ENCODE measurements at regions not wholly inside any gene's neighbourhood (a gene's known extent, or its start where the extent isn't known, plus 50 kb on each side); places are given as distances from the start of the nearest gene placed in this dataset.

DNA sequence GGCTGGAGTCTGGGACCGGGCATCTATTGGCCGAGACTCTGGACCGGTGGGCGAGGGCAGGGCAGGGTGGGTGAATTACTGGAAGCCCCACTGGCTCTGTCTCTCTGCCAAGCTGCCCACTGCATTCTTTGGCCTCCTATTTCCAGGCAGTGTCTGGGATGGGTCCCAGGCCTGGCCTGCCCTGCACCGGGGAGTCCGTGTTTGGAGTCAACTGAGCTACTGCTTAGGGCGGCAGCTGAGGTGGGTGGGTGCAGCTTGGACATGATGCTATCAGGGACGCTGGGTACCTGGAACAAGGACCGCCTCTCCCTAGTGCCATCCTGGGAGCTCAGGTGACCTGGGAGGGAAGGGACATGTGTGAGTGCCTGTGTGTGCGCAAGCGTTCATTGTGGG lies 58.1 kb downstream of the SOCS3 start:
- no peak for TF ChIP-seq EZH2 (IDR thresholded peaks at IDR 0.05)
- TF ChIP-seq, protein P1, sequence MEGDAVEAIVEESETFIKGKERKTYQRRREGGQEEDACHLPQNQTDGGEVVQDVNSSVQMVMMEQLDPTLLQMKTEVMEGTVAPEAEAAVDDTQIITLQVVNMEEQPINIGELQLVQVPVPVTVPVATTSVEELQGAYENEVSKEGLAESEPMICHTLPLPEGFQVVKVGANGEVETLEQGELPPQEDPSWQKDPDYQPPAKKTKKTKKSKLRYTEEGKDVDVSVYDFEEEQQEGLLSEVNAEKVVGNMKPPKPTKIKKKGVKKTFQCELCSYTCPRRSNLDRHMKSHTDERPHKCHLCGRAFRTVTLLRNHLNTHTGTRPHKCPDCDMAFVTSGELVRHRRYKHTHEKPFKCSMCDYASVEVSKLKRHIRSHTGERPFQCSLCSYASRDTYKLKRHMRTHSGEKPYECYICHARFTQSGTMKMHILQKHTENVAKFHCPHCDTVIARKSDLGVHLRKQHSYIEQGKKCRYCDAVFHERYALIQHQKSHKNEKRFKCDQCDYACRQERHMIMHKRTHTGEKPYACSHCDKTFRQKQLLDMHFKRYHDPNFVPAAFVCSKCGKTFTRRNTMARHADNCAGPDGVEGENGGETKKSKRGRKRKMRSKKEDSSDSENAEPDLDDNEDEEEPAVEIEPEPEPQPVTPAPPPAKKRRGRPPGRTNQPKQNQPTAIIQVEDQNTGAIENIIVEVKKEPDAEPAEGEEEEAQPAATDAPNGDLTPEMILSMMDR (IDR thresholded peaks at IDR 0.05) = no peak
- TF ChIP-seq EZH2phosphoT487 (IDR thresholded peaks at IDR 0.05) = no peak
- peaks cover 15% of the 10 kb centered on the region for H3K27me3 Mint-ChIP-seq (ENCODE audit: insufficient read depth, low read depth)

DNA sequence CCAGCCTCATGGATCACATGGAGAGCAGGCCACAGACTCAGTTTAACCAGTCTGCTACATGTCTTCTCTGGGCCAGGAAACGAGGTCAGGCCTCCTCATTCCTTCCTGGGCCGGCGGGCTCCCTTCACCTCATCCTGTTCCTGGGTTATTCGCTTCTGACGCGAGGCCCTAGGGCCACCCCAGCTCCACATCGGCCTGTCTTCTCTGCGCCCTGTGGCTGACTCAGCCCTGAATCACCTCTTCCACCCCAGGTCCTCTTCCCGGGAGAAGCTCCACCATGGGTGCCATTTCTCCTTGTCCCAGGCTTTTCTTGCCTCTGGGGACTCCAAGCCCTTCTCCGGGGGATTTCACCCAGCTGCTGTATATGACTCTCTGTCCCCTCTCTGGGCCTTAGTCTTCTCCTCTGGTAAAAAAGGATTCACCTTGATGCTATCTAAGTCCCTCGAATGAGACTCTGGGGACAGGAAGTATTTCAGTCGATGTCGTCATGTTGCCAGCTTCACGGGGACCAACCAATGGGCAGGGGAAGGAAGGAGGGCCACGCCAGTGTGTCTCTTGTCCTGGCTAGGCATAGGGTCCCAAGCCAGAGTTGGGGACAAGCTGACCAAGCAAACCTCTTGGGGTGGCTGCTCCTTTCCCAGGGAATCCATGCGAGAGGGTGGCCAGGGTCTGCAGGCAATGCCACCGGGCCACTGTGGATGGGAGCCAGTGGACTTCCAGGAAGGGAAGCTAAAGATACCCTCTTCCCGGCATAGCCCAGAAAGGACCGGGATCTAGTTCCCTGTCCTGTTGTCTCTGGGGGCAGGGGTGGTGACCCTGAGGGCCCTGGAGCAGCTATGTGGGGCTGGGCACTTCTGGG lies 58.7 kb downstream of the SOCS3 start:
- peaks cover under 1% of the 10 kb centered on the region for H3K36me3 Mint-ChIP-seq
- peaks cover 4% of the 10 kb centered on the region for H3K9me3 Mint-ChIP-seq
- H3K9me3 ChIP-seq (ENCODE audit: low read depth) = no peaks in the 10 kb centered on the region
- H3K27ac Mint-ChIP-seq = peak overlapping the region; percentile 49
- no peaks in the 10 kb centered on the region for H3K27me3 ChIP-seq
- no peak overlapping the region for H3K27ac ChIP-seq
- no peak overlapping the region for H2AFZ ChIP-seq (replicated peaks)
- DNase-seq (ENCODE audit: low spot score) = no peak
- H3K4me1 ChIP-seq = no peaks in the 10 kb centered on the region
- H3K36me3 ChIP-seq = no peaks in the 10 kb centered on the region
- H4K20me1 ChIP-seq (ENCODE audit: low read depth) = no peaks in the 10 kb centered on the region
- TF ChIP-seq, protein P1 (IDR thresholded peaks at IDR 0.05) = no peak
- TF ChIP-seq EZH2phosphoT487 (IDR thresholded peaks at IDR 0.05) = no peak
- TF ChIP-seq EZH2 (IDR thresholded peaks at IDR 0.05) = no peak
- H3K9ac ChIP-seq = no peak overlapping the region
- H3K4me2 ChIP-seq = no peak overlapping the region
- peaks cover 7% of the 10 kb centered on the region for H3K4me1 Mint-ChIP-seq
- peaks cover 15% of the 10 kb centered on the region for H3K27me3 Mint-ChIP-seq (ENCODE audit: insufficient read depth, low read depth)
- peak overlapping the region; percentile 35 for H3K4me3 Mint-ChIP-seq
- no peak overlapping the region for H3K4me3 ChIP-seq
- H3F3A ChIP-seq (ENCODE audit: low read depth) = no peaks in the 10 kb centered on the region
- H3K79me2 ChIP-seq (ENCODE audit: low read depth) = no peaks in the 10 kb centered on the region

More for the DNA sequence above, 58.1 kb downstream of the SOCS3 start:
- peaks cover 6% of the 10 kb centered on the region for H3K9me3 Mint-ChIP-seq
- Histone ChIP-seq H4K20me1 (ENCODE audit: low read depth) (no peaks in the 10 kb centered on the region), H3K79me2 (ENCODE audit: low read depth) (no peaks in the 10 kb centered on the region), H3K9ac (no peak overlapping the region), H3K4me3 (no peak overlapping the region), H3K27me3 (no peaks in the 10 kb centered on the region), H3K4me1 (no peaks in the 10 kb centered on the region), H3K36me3 (no peaks in the 10 kb centered on the region), H3F3A (ENCODE audit: low read depth) (no peaks in the 10 kb centered on the region), H2AFZ (replicated peaks) (no peak overlapping the region), H3K27ac (no peak overlapping the region), H3K4me2 (no peak overlapping the region), H3K9me3 (ENCODE audit: low read depth) (no peaks in the 10 kb centered on the region)
- H3K36me3 Mint-ChIP-seq = peaks cover 2% of the 10 kb centered on the region
- peaks cover 7% of the 10 kb centered on the region for H3K4me1 Mint-ChIP-seq
- H3K27ac Mint-ChIP-seq = peak overlapping the region; percentile 72
- H3K4me3 Mint-ChIP-seq = no peak overlapping the region
- DNase-seq (ENCODE audit: low spot score) = no peak

DNA sequence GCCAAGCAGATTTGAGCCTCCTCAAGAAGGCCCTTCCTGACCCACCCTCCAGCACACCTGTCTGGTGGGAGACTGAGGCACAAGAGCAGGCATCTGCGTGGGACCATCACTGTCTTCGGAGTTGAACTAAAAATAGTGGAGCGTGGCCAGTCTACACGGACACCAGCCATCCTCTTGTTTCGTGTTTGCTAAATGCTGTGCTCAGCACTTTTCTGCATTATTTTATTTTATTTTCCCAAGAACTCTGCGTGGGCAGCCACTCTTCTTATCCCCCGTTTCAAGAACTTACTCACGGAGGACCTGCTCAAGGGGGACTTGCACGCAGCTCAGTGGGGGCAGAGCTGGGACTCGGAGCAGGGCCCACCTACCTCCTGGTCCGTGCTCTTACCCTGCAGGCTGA lies 60.8 kb downstream of the SOCS3 start:
- H3K4me1 Mint-ChIP-seq = peaks cover 7% of the 10 kb centered on the region
- Histone ChIP-seq H3K9me3 (ENCODE audit: low read depth) (no peaks in the 10 kb centered on the region), H3K4me1 (no peaks in the 10 kb centered on the region), H3K27ac (no peak overlapping the region), H3K36me3 (no peaks in the 10 kb centered on the region), H3K27me3 (no peaks in the 10 kb centered on the region), H4K20me1 (ENCODE audit: low read depth) (no peaks in the 10 kb centered on the region), H2AFZ (replicated peaks) (no peak overlapping the region), H3K9ac (no peak overlapping the region), H3K4me2 (no peak overlapping the region), H3K79me2 (ENCODE audit: low read depth) (no peaks in the 10 kb centered on the region), H3K4me3 (no peak overlapping the region), H3F3A (ENCODE audit: low read depth) (no peaks in the 10 kb centered on the region)
- no peaks in the 10 kb centered on the region for H3K9me3 Mint-ChIP-seq
- DNase-seq (ENCODE audit: low spot score) = no peak
- peaks cover 8% of the 10 kb centered on the region for H3K27me3 Mint-ChIP-seq (ENCODE audit: insufficient read depth, low read depth)
- H3K36me3 Mint-ChIP-seq = no peaks in the 10 kb centered on the region
- no peak overlapping the region for H3K4me3 Mint-ChIP-seq
- no peak for TF ChIP-seq EZH2 (IDR thresholded peaks at IDR 0.05)
- TF ChIP-seq, protein P1 (IDR thresholded peaks at IDR 0.05) = no peak
- H3K27ac Mint-ChIP-seq = no peak overlapping the region

Data from neural progenitor cell (in vitro differentiated cells).